ENCODE measurements at regions not wholly inside any gene's neighbourhood (a gene's known extent, or its start where the extent isn't known, plus 50 kb on each side); places are given as distances from the start of the nearest gene placed in this dataset.

GRCh38 chr3:66753670-66754069, 244.4 kb upstream of the KBTBD8 start:
- H3K4me3 ChIP-seq = no peak overlapping the region
- DNase-seq = no peak
- H3K9me3 ChIP-seq = no peaks in the 10 kb centered on the region
- TF ChIP-seq POLR2A (IDR thresholded peaks at IDR 0.05) = no peak
- TF ChIP-seq CTCF (IDR thresholded peaks at IDR 0.05) = no peak
- H3K27ac ChIP-seq = peak overlapping the region in 1 of 4 donors; percentile 20
- H3K4me1 ChIP-seq = peaks cover 25% of the 10 kb centered on the region
- no peaks in the 10 kb centered on the region for H3K36me3 ChIP-seq (replicated peaks in 1 of 2; ENCODE audit: insufficient read depth in 1 of 2, low read depth in 2 of 2)
- ATAC-seq = no peak
- H3K27me3 ChIP-seq = no peaks in the 10 kb centered on the region
- intact Hi-C loops (cut with DNase I) = no loop called here

GRCh38 chr3:66754613-66755012, 243.5 kb upstream of the KBTBD8 start:
- DNase-seq = no peak
- H3K4me1 ChIP-seq = peaks cover 25% of the 10 kb centered on the region

GRCh38 chr3:66755924-66756323, 242.2 kb upstream of the KBTBD8 start:
- no peaks in the 10 kb centered on the region for H3K9me3 ChIP-seq
- peaks cover 22% of the 10 kb centered on the region for H3K4me1 ChIP-seq
- DNase-seq = no peak
- ATAC-seq = no peak
- H3K36me3 ChIP-seq (replicated peaks in 1 of 2; ENCODE audit: insufficient read depth in 1 of 2, low read depth in 2 of 2) = no peaks in the 10 kb centered on the region
- TF ChIP-seq CTCF (IDR thresholded peaks at IDR 0.05) (no peak), POLR2A (IDR thresholded peaks at IDR 0.05) (no peak)
- 93 to 97% methylated on average over 6 of the region's 6 CpGs for WGBS, 2 donors
- H3K27me3 ChIP-seq = no peaks in the 10 kb centered on the region
- intact Hi-C loops (cut with DNase I) = no loop called here
- no peak overlapping the region for H3K4me3 ChIP-seq
- no peak overlapping the region for H3K27ac ChIP-seq

More at GRCh38 chr3:66754613-66755012, 243.5 kb upstream of the KBTBD8 start:
- WGBS, 2 donors = 93 to 96% methylated on average over 7 of the region's 7 CpGs
- Histone ChIP-seq H3K9me3 (no peaks in the 10 kb centered on the region), H3K27ac (no peak overlapping the region), H3K4me3 (no peak overlapping the region), H3K36me3 (replicated peaks in 1 of 2; ENCODE audit: insufficient read depth in 1 of 2, low read depth in 2 of 2) (no peaks in the 10 kb centered on the region), H3K27me3 (no peaks in the 10 kb centered on the region)
- no peak for TF ChIP-seq CTCF (IDR thresholded peaks at IDR 0.05)
- TF ChIP-seq POLR2A (IDR thresholded peaks at IDR 0.05) = no peak
- ATAC-seq = no peak
- intact Hi-C loops (cut with DNase I) = no loop called here

GRCh38 chr3:66756468-66757036, 241.6 kb upstream of the KBTBD8 start:
- DNase-seq (no peak), ATAC-seq (no peak)
- Histone ChIP-seq H3K27me3 (no peaks in the 10 kb centered on the region), H3K36me3 (replicated peaks in 1 of 2; ENCODE audit: insufficient read depth in 1 of 2, low read depth in 2 of 2) (no peaks in the 10 kb centered on the region), H3K4me3 (no peak overlapping the region), H3K4me1 (peaks cover 16% of the 10 kb centered on the region), H3K9me3 (no peaks in the 10 kb centered on the region), H3K27ac (no peak overlapping the region)
- intact Hi-C loops (cut with DNase I) = no loop called here
- WGBS, 2 donors = 87 to 95% methylated on average over 8 of the region's 8 CpGs
- no peak for TF ChIP-seq POLR2A (IDR thresholded peaks at IDR 0.05)
- no peak for TF ChIP-seq CTCF (IDR thresholded peaks at IDR 0.05)

GRCh38 chr3:66761093-66761780, 236.9 kb upstream of the KBTBD8 start:
- no peak overlapping the region for H3K27ac ChIP-seq
- no peak for TF ChIP-seq CTCF (IDR thresholded peaks at IDR 0.05)
- no peak for TF ChIP-seq POLR2A (IDR thresholded peaks at IDR 0.05)
- H3K4me1 ChIP-seq = no peaks in the 10 kb centered on the region
- DNase-seq = no peak
- no peaks in the 10 kb centered on the region for H3K9me3 ChIP-seq
- H3K27me3 ChIP-seq = no peaks in the 10 kb centered on the region
- 86 to 88% methylated on average over 9 of the region's 9 CpGs for WGBS, 2 donors
- no peak for ATAC-seq
- no peak overlapping the region for H3K4me3 ChIP-seq
- no peaks in the 10 kb centered on the region for H3K36me3 ChIP-seq (replicated peaks in 1 of 2; ENCODE audit: insufficient read depth in 1 of 2, low read depth in 2 of 2)
- intact Hi-C loops (cut with DNase I) = no loop called here
